ENCODE measurements at regions not wholly inside any gene's neighbourhood (a gene's known extent, or its start where the extent isn't known, plus 50 kb on each side); places are given as distances from the start of the nearest gene placed in this dataset.

DNA sequence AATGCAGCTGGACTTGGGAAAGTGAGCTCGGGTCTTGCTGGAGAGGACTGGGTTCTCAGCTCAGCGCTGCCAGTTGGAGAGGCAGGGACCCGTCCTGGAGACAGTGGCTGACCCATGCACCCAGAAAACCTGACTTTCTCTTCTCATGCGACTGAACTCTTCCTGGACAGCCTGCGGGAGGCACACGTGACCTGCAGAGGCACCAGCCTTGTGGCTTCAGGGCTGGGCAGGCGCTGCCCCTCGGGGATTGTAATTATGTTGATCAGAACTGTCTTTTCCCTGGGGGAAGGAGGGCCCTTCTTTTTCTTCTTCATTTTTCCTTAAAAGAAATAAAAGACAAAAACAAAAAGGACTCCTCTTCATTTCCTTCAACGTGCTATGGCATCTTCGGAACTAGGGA is 198.1 kb downstream of the VAPA start:
- WGBS (ENCODE audit: low lambda C conversion rate, missing lambda C conversion rate), result 88% methylated on average over 10 of the region's 10 CpGs
- TF ChIP-seq EZH2phosphoT487 (IDR thresholded peaks at IDR 0.05; ENCODE audit: low read depth, severe bottlenecking, unreplicated experiment) (no peak), EZH2 (IDR thresholded peaks at IDR 0.05; ENCODE audit: borderline replicate concordance) (no peak)
- TF ChIP-seq, protein P1, sequence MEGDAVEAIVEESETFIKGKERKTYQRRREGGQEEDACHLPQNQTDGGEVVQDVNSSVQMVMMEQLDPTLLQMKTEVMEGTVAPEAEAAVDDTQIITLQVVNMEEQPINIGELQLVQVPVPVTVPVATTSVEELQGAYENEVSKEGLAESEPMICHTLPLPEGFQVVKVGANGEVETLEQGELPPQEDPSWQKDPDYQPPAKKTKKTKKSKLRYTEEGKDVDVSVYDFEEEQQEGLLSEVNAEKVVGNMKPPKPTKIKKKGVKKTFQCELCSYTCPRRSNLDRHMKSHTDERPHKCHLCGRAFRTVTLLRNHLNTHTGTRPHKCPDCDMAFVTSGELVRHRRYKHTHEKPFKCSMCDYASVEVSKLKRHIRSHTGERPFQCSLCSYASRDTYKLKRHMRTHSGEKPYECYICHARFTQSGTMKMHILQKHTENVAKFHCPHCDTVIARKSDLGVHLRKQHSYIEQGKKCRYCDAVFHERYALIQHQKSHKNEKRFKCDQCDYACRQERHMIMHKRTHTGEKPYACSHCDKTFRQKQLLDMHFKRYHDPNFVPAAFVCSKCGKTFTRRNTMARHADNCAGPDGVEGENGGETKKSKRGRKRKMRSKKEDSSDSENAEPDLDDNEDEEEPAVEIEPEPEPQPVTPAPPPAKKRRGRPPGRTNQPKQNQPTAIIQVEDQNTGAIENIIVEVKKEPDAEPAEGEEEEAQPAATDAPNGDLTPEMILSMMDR (IDR thresholded peaks at IDR 0.05; ENCODE audit: poor library complexity), result no peak
- H3K4me2 ChIP-seq, result no peak overlapping the region

DNA sequence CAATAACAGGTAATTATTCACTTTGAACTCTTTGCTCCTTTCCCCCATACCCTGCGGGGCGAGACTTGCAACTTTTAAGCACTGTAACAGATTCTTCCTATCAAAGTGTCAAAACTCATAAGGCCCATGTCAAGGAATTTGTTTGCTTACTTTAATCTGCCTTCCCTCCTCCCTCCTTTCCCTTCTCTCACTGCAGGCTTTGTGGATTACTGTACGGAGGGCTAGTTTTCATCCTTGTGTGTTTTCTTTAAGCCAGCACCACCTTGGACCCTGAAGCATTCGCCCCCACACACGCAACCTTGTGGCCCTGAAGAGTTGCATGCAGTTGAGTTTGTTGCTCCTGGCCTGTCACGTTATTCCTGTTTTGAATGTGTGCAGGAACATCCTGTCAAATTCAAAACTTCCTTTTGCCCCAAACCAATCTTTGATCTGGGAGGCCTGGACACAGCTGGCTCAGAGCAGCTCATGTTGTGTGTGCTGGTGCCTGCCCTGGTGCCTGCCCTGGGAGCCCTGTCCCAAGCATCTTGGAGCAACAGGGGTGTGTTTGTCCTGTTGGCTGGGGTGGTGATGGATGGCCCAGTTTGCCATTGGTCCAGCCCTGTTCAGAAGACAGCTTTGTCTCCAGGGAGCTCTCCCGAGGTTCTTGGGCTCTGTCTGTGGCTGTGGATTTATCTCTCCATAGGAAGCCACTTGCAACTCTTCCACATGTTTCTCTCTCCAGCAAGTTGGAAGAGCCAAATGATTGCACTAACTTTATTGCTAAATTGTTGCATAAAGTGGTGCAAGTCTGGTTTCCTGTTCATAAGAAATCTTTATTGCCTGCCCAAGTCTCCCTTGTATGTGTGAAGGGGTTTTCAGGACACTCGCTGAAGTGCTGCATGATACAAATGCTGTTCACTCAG is 199.6 kb downstream of the VAPA start:
- no peak for DNase-seq (ENCODE audit: low spot score)
- Histone ChIP-seq H4K20me1 (ENCODE audit: insufficient read depth, poor library complexity, severe bottlenecking) (no peaks in the 10 kb centered on the region), H3K9me2 (replicated peaks; ENCODE audit: insufficient read depth) (no peaks in the 10 kb centered on the region), H3K27ac (no peak overlapping the region), H3K4me2 (no peak overlapping the region), H3K4me3 (no peak overlapping the region), H3K9me3 (ENCODE audit: low read depth) (no peaks in the 10 kb centered on the region), H2AFZ (no peak overlapping the region), H3K4me1 (ENCODE audit: insufficient read depth) (peaks cover 4% of the 10 kb centered on the region), H3K27me3 (no peaks in the 10 kb centered on the region), H3K36me3 (replicated peaks; ENCODE audit: insufficient read depth, low read depth) (no peaks in the 10 kb centered on the region), H3K79me2 (no peaks in the 10 kb centered on the region)
- WGBS (ENCODE audit: low lambda C conversion rate, missing lambda C conversion rate), result 39% methylated on average over 8 of the region's 8 CpGs
- TF ChIP-seq EZH2phosphoT487 (IDR thresholded peaks at IDR 0.05; ENCODE audit: low read depth, severe bottlenecking, unreplicated experiment) (no peak), EZH2 (IDR thresholded peaks at IDR 0.05; ENCODE audit: borderline replicate concordance) (no peak)
- TF ChIP-seq, protein P1 (IDR thresholded peaks at IDR 0.05; ENCODE audit: poor library complexity), result no peak

More for the DNA sequence above, 198.1 kb downstream of the VAPA start:
- peaks cover 4% of the 10 kb centered on the region for H3K4me1 ChIP-seq (ENCODE audit: insufficient read depth)
- DNase-seq (ENCODE audit: low spot score), result no peak
- H3K9me2 ChIP-seq (replicated peaks; ENCODE audit: insufficient read depth), result no peaks in the 10 kb centered on the region
- H3K4me3 ChIP-seq, result no peak overlapping the region
- no peaks in the 10 kb centered on the region for H3K9me3 ChIP-seq (ENCODE audit: low read depth)
- H2AFZ ChIP-seq, result no peak overlapping the region
- no peaks in the 10 kb centered on the region for H4K20me1 ChIP-seq (ENCODE audit: insufficient read depth, poor library complexity, severe bottlenecking)
- no peaks in the 10 kb centered on the region for H3K36me3 ChIP-seq (replicated peaks; ENCODE audit: insufficient read depth, low read depth)
- H3K79me2 ChIP-seq, result no peaks in the 10 kb centered on the region
- H3K27me3 ChIP-seq, result no peaks in the 10 kb centered on the region
- no peak overlapping the region for H3K27ac ChIP-seq

DNA sequence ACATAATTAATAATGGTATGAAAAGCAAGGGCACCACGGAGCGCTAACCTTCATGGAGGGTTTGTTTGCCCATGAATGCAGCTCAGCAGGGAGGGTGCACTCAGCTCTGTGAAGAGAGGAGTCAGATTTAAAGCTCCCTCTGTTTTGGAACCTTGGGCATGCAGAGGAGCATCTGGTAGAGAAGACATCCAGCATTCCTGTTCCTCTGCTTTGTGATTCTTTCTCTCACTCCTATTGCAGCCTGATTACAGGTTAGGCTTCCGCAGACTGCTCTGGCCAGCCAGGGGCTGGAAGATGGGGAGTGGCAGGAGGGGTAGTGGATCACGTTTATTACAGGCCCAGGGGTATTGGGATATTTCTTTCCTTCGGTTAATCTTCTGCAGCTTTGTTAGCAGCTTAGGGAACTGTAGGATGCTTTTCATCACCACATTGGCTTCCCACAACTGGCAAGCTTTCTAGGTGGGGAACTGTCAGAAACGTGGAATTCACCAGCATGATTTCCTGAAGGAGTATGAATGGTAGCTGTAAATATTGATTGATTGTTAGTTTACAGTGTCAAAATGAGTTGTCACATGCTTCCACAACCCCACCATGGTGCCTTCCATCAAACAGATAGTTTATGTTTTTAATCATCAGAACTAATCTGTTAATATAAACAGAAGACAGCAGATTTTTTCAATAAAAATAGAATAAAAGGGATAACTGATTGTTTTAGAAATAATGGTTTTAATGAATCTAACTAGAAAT is 201.1 kb downstream of the VAPA start:
- Histone ChIP-seq H3K4me3 (no peak overlapping the region), H3K9me2 (replicated peaks; ENCODE audit: insufficient read depth) (no peaks in the 10 kb centered on the region), H3K27ac (no peak overlapping the region), H3K9me3 (ENCODE audit: low read depth) (no peaks in the 10 kb centered on the region), H2AFZ (no peak overlapping the region), H3K36me3 (replicated peaks; ENCODE audit: insufficient read depth, low read depth) (no peaks in the 10 kb centered on the region), H3K27me3 (no peaks in the 10 kb centered on the region), H3K79me2 (no peaks in the 10 kb centered on the region), H4K20me1 (ENCODE audit: insufficient read depth, poor library complexity, severe bottlenecking) (no peaks in the 10 kb centered on the region), H3K4me2 (no peak overlapping the region), H3K4me1 (ENCODE audit: insufficient read depth) (peaks cover 4% of the 10 kb centered on the region)
- 69% methylated on average over 6 of the region's 6 CpGs for WGBS (ENCODE audit: low lambda C conversion rate, missing lambda C conversion rate)
- no peak for DNase-seq (ENCODE audit: low spot score)
- TF ChIP-seq, protein P1 (IDR thresholded peaks at IDR 0.05; ENCODE audit: poor library complexity), result no peak
- no peak for TF ChIP-seq EZH2 (IDR thresholded peaks at IDR 0.05; ENCODE audit: borderline replicate concordance)

All from hepatocyte (in vitro differentiated cells).